AG04449 (cell line): ENCODE measurements at regions not wholly inside any gene's neighbourhood (a gene's known extent, or its start where the extent isn't known, plus 50 kb on each side); places are given as distances from the start of the nearest gene placed in this dataset.

ENCODE experiments used
- CTCF ChIA-PET: fragments of 350-600 bp; formaldehyde crosslinking; extraction: SDS; loops from one replicate; lab custom pipeline; 2021; ENCODE audit warnings: antibody characterized with exemption; lab: Yijun Ruan, JAX
- POLR2A ChIA-PET: fragments of 400-600, 350-600 bp; formaldehyde crosslinking; extraction: SDS; loops from one replicate; lab custom pipeline; 2020; ENCODE audit warnings: antibody characterized with exemption, inconsistent platforms; lab: Yijun Ruan, JAX
- DNase-seq: peaks from one replicate; pipeline ENCODE4 v3.0.0-alpha.2; 2010; ENCODE audit warnings: low read depth, low spot score
- H3K4me3 ChIP-seq: 2 replicates; pipeline ENCODE4 v1.5.1; 2011; ENCODE audit warnings: low read depth, mild to moderate bottlenecking, control low read depth, low read length
- CTCF ChIP-seq: IDR thresholded peaks from one replicate; pipeline ENCODE4 v1.5.1; 2011; ENCODE audit warnings: mild to moderate bottlenecking, moderate library complexity, low read length, control low read depth, inconsistent platforms; ENCODE audit not compliant: insufficient read depth; ENCODE audit errors: missing control alignments

GRCh38 chr4:160927311-160927710, 1236.5 kb downstream of the FSTL5 start:
- TF ChIP-seq CTCF = no peak
- ChIA-PET POLR2A (no interaction called here), CTCF (no interaction called here)
- no peak overlapping the region for H3K4me3 ChIP-seq
- no peak for DNase-seq

- POLR2A ChIA-PET = no interaction called here
- no peak for DNase-seq
Observed at GRCh38 chr4:160928482-160928881, 1235.3 kb downstream of the FSTL5 start.

GRCh38 chr4:160947653-160948052, 1216.1 kb downstream of the FSTL5 start:
- DNase-seq = no peak
- no peak for TF ChIP-seq CTCF
- H3K4me3 ChIP-seq = no peak overlapping the region
- POLR2A ChIA-PET = no interaction called here
- CTCF ChIA-PET = no interaction called here

More at GRCh38 chr4:160928482-160928881, 1235.3 kb downstream of the FSTL5 start:
- TF ChIP-seq CTCF = no peak
- CTCF ChIA-PET = no interaction called here
- H3K4me3 ChIP-seq = no peak overlapping the region

GRCh38 chr4:160956875-160957274, 1206.9 kb downstream of the FSTL5 start:
- ChIA-PET CTCF (no interaction called here), POLR2A (no interaction called here)
- no peak for DNase-seq

GRCh38 chr4:160969925-160970324, 1193.9 kb downstream of the FSTL5 start:
- CTCF ChIA-PET = no interaction called here

More at GRCh38 chr4:160956875-160957274, 1206.9 kb downstream of the FSTL5 start:
- no peak overlapping the region for H3K4me3 ChIP-seq
- TF ChIP-seq CTCF = no peak

GRCh38 chr4:160980091-160980490, 1183.7 kb downstream of the FSTL5 start:
- H3K4me3 ChIP-seq = no peak overlapping the region
- POLR2A ChIA-PET = no interaction called here
- no peak for TF ChIP-seq CTCF
- DNase-seq = no peak
- CTCF ChIA-PET = no interaction called here

More at GRCh38 chr4:160969925-160970324, 1193.9 kb downstream of the FSTL5 start:
- POLR2A ChIA-PET = no interaction called here
- no peak for DNase-seq
- TF ChIP-seq CTCF = no peak
- H3K4me3 ChIP-seq = no peak overlapping the region

GRCh38 chr4:160981083-160981482, 1182.7 kb downstream of the FSTL5 start:
- no peak for TF ChIP-seq CTCF
- ChIA-PET POLR2A (no interaction called here), CTCF (no interaction called here)
- DNase-seq = no peak
- no peak overlapping the region for H3K4me3 ChIP-seq
